ENCODE measurements at regions not wholly inside any gene's neighbourhood (a gene's known extent, or its start where the extent isn't known, plus 50 kb on each side); places are given as distances from the start of the nearest gene placed in this dataset.

- Mint-ChIP-seq H3K36me3 (no peaks in the 10 kb centered on the region), H3K4me3 (no peak overlapping the region), H3K4me1 (no peaks in the 10 kb centered on the region), H3K27ac (no peak overlapping the region), H3K9me3 (peaks cover 22% of the 10 kb centered on the region), H3K27me3 (ENCODE audit: low read depth) (no peaks in the 10 kb centered on the region)
- no peak for DNase-seq (ENCODE audit: low spot score in 2 of 2, unreplicated experiment in 2 of 2)
- TF ChIP-seq CTCF (IDR thresholded peaks at IDR 0.05; ENCODE audit: unreplicated experiment) = no peak
Measured at GRCh38 chr2:59701271-59701994, 852.0 kb downstream of the BCL11A start.

- no peak overlapping the region for H3K27ac Mint-ChIP-seq
- DNase-seq (ENCODE audit: low spot score in 2 of 2, unreplicated experiment in 2 of 2) = no peak
- peaks cover 9% of the 10 kb centered on the region for H3K9me3 Mint-ChIP-seq
- no peak for TF ChIP-seq CTCF (IDR thresholded peaks at IDR 0.05; ENCODE audit: unreplicated experiment)
- no peaks in the 10 kb centered on the region for H3K27me3 Mint-ChIP-seq (ENCODE audit: low read depth)
- H3K4me3 Mint-ChIP-seq = no peak overlapping the region
- H3K4me1 Mint-ChIP-seq = no peaks in the 10 kb centered on the region
- H3K36me3 Mint-ChIP-seq = peaks cover 6% of the 10 kb centered on the region
Measured at GRCh38 chr2:59694176-59694575, 859.3 kb downstream of the BCL11A start.

GRCh38 chr2:59693231-59693959 lies 860.1 kb downstream of the BCL11A start:
- Mint-ChIP-seq H3K27me3 (ENCODE audit: low read depth) (no peaks in the 10 kb centered on the region), H3K9me3 (peaks cover 9% of the 10 kb centered on the region), H3K36me3 (peaks cover 6% of the 10 kb centered on the region), H3K27ac (no peak overlapping the region), H3K4me3 (no peak overlapping the region), H3K4me1 (no peaks in the 10 kb centered on the region)
- no peak for TF ChIP-seq CTCF (IDR thresholded peaks at IDR 0.05; ENCODE audit: unreplicated experiment)
- DNase-seq (ENCODE audit: low spot score in 2 of 2, unreplicated experiment in 2 of 2) = no peak

GRCh38 chr2:59691518-59692190 lies 861.8 kb downstream of the BCL11A start:
- Mint-ChIP-seq H3K4me3 (no peak overlapping the region), H3K36me3 (peaks cover 9% of the 10 kb centered on the region)
- no peak for TF ChIP-seq CTCF (IDR thresholded peaks at IDR 0.05; ENCODE audit: unreplicated experiment)

GRCh38 chr2:59690849-59691248 lies 862.6 kb downstream of the BCL11A start:
- peaks cover 18% of the 10 kb centered on the region for H3K9me3 Mint-ChIP-seq
- no peak for TF ChIP-seq CTCF (IDR thresholded peaks at IDR 0.05; ENCODE audit: unreplicated experiment)
- H3K27me3 Mint-ChIP-seq (ENCODE audit: low read depth) = no peaks in the 10 kb centered on the region
- DNase-seq (ENCODE audit: low spot score in 2 of 2, unreplicated experiment in 2 of 2) = no peak
- peaks cover 9% of the 10 kb centered on the region for H3K36me3 Mint-ChIP-seq
- no peaks in the 10 kb centered on the region for H3K4me1 Mint-ChIP-seq
- H3K27ac Mint-ChIP-seq = no peak overlapping the region
- no peak overlapping the region for H3K4me3 Mint-ChIP-seq

More at GRCh38 chr2:59691518-59692190, 861.8 kb downstream of the BCL11A start:
- Mint-ChIP-seq H3K27me3 (ENCODE audit: low read depth) (no peaks in the 10 kb centered on the region), H3K4me1 (no peaks in the 10 kb centered on the region), H3K27ac (no peak overlapping the region), H3K9me3 (peaks cover 17% of the 10 kb centered on the region)
- DNase-seq (ENCODE audit: low spot score in 2 of 2, unreplicated experiment in 2 of 2) = no peak

Measured in mesothelial cell of epicardium (in vitro differentiated cells).